ENCODE measurements at regions not wholly inside any gene's neighbourhood (a gene's known extent, or its start where the extent isn't known, plus 50 kb on each side); places are given as distances from the start of the nearest gene placed in this dataset.

GRCh38 chr2:42971947-42972736, 179.8 kb upstream of the HAAO start:
- DNase-seq (ENCODE audit: low read depth, low spot score) = no peak
- intact Hi-C loops (cut with micrococcal nuclease; ENCODE audit: unreplicated experiment) = loop anchor here (10.0 kb wide), 1 partner anchor 163 kb away; no protein-coding TSS in a partner anchor
- H3K4me1 ChIP-seq (ENCODE audit: control insufficient read depth, insufficient read depth, low read length) = peaks cover 3% of the 10 kb centered on the region; the same call in 1 of the 2 replicates

GRCh38 chr2:42971381-42971780, 179.0 kb upstream of the HAAO start:
- Histone ChIP-seq H3K27me3 (ENCODE audit: control insufficient read depth, insufficient read depth, low read length) (no peaks in the 10 kb centered on the region), H3K27ac (ENCODE audit: low read length) (no peak overlapping the region), H3K4me3 (ENCODE audit: low read depth in 2 of 2, low read length in 2 of 2) (no peak overlapping the region), H3K9me3 (ENCODE audit: control insufficient read depth, insufficient read depth, low read depth, low read length) (no peaks in the 10 kb centered on the region), H3K4me1 (ENCODE audit: control insufficient read depth, insufficient read depth, low read length) (peaks cover 3% of the 10 kb centered on the region; the same call in 1 of the 2 replicates), H3K36me3 (ENCODE audit: control insufficient read depth, insufficient read depth, low read length) (no peaks in the 10 kb centered on the region)
- no peak for ATAC-seq
- BruUV-seq (replicated peaks) = no TSS peak
- ChIA-PET POLR2A (no interaction called here), CTCF (no interaction called here)
- intact Hi-C loops (cut with micrococcal nuclease; ENCODE audit: unreplicated experiment) = loop anchor here (10.0 kb wide), 1 partner anchor 163 kb away; no protein-coding TSS in a partner anchor
- TF ChIP-seq POLR2AphosphoS5 (IDR thresholded peaks at IDR 0.05; ENCODE audit: low read depth, low read length) = no peak
- TF ChIP-seq, protein P1, sequence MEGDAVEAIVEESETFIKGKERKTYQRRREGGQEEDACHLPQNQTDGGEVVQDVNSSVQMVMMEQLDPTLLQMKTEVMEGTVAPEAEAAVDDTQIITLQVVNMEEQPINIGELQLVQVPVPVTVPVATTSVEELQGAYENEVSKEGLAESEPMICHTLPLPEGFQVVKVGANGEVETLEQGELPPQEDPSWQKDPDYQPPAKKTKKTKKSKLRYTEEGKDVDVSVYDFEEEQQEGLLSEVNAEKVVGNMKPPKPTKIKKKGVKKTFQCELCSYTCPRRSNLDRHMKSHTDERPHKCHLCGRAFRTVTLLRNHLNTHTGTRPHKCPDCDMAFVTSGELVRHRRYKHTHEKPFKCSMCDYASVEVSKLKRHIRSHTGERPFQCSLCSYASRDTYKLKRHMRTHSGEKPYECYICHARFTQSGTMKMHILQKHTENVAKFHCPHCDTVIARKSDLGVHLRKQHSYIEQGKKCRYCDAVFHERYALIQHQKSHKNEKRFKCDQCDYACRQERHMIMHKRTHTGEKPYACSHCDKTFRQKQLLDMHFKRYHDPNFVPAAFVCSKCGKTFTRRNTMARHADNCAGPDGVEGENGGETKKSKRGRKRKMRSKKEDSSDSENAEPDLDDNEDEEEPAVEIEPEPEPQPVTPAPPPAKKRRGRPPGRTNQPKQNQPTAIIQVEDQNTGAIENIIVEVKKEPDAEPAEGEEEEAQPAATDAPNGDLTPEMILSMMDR (IDR thresholded peaks at IDR 0.05) = no peak
- TF ChIP-seq SIN3A (IDR thresholded peaks at IDR 0.05; ENCODE audit: borderline replicate concordance, insufficient read depth, low read depth, low read length) = no peak
- TF ChIP-seq TCF7L2 (IDR thresholded peaks at IDR 0.05; ENCODE audit: low read depth, low read length) = no peak
- no peak for TF ChIP-seq REST (IDR thresholded peaks at IDR 0.05; ENCODE audit: insufficient read depth in 1 of 2, low read depth in 2 of 2, low read length in 1 of 2)
- DNase-seq (ENCODE audit: low read depth, low spot score) = no peak
- in situ Hi-C loops (cut with HindIII; ENCODE audit: low pct_unique_long_range_greater_than_20kb, low sequenced_read_pairs) = no loop called here

More at GRCh38 chr2:42971947-42972736, 179.8 kb upstream of the HAAO start:
- H3K36me3 ChIP-seq (ENCODE audit: control insufficient read depth, insufficient read depth, low read length) = no peaks in the 10 kb centered on the region
- no peaks in the 10 kb centered on the region for H3K9me3 ChIP-seq (ENCODE audit: control insufficient read depth, insufficient read depth, low read depth, low read length)
- in situ Hi-C loops (cut with HindIII; ENCODE audit: low pct_unique_long_range_greater_than_20kb, low sequenced_read_pairs) = no loop called here
- no peaks in the 10 kb centered on the region for H3K27me3 ChIP-seq (ENCODE audit: control insufficient read depth, insufficient read depth, low read length)
- H3K27ac ChIP-seq (ENCODE audit: low read length) = no peak overlapping the region
- no peak overlapping the region for H3K4me3 ChIP-seq (ENCODE audit: low read depth in 2 of 2, low read length in 2 of 2)
- ATAC-seq = no peak
- ChIA-PET POLR2A (no interaction called here), CTCF (no interaction called here)
- TF ChIP-seq SIN3A (IDR thresholded peaks at IDR 0.05; ENCODE audit: borderline replicate concordance, insufficient read depth, low read depth, low read length) (no peak), REST (IDR thresholded peaks at IDR 0.05; ENCODE audit: insufficient read depth in 1 of 2, low read depth in 2 of 2, low read length in 1 of 2) (no peak), POLR2AphosphoS5 (IDR thresholded peaks at IDR 0.05; ENCODE audit: low read depth, low read length) (no peak), TCF7L2 (IDR thresholded peaks at IDR 0.05; ENCODE audit: low read depth, low read length) (no peak)
- TF ChIP-seq, protein P1 (IDR thresholded peaks at IDR 0.05) = no peak
- BruUV-seq (replicated peaks) = no TSS peak

Measured in Panc1 (cell line).